ENCODE measurements at regions not wholly inside any gene's neighbourhood (a gene's known extent, or its start where the extent isn't known, plus 50 kb on each side); places are given as distances from the start of the nearest gene placed in this dataset.

DNA sequence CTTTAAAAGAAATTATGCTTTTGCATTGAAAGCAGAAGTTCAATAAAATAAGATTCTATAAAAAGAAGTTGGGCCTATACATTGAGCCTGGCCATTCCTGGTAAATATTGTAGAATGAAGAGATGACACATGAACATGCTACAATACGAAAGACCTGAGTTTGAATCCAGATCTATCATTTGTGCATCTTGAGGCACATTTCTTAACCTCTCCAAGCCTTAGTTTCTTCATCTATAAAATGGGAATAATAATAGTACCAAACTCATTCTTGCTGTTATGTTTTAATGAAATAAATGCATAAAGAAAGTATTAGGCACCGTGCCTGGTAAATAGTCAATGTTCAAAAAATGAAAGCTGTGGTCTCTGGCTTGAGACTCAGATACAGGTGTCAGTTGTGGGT is 76.9 kb upstream of the PHACTR2 start:
- Histone ChIP-seq H3F3A (ENCODE audit: insufficient read depth, low read depth) (no peaks in the 10 kb centered on the region), H3K9me2 (ENCODE audit: insufficient read depth) (no peaks in the 10 kb centered on the region; the same call in 1 of the 2 replicates), H4K20me1 (ENCODE audit: insufficient read depth) (no peaks in the 10 kb centered on the region), H3K4me1 (replicated peaks; ENCODE audit: insufficient read depth) (no peaks in the 10 kb centered on the region), H3K79me2 (ENCODE audit: low read depth) (no peaks in the 10 kb centered on the region), H3K4me2 (no peak overlapping the region), H3K36me3 (ENCODE audit: low read depth) (no peaks in the 10 kb centered on the region), H3K4me3 (no peak overlapping the region), H2AFZ (no peak overlapping the region), H3K9me3 (ENCODE audit: insufficient read depth, low read depth) (no peaks in the 10 kb centered on the region), H3K27me3 (ENCODE audit: insufficient read depth, low read depth) (no peaks in the 10 kb centered on the region), H3K27ac (no peak overlapping the region)
- no peak for DNase-seq
- intact Hi-C loops (cut with micrococcal nuclease; ENCODE audit: unreplicated experiment), result no loop called here
- TF ChIP-seq EZH2 (IDR thresholded peaks at IDR 0.05; ENCODE audit: low read depth), result no peak
- TF ChIP-seq, protein P1, sequence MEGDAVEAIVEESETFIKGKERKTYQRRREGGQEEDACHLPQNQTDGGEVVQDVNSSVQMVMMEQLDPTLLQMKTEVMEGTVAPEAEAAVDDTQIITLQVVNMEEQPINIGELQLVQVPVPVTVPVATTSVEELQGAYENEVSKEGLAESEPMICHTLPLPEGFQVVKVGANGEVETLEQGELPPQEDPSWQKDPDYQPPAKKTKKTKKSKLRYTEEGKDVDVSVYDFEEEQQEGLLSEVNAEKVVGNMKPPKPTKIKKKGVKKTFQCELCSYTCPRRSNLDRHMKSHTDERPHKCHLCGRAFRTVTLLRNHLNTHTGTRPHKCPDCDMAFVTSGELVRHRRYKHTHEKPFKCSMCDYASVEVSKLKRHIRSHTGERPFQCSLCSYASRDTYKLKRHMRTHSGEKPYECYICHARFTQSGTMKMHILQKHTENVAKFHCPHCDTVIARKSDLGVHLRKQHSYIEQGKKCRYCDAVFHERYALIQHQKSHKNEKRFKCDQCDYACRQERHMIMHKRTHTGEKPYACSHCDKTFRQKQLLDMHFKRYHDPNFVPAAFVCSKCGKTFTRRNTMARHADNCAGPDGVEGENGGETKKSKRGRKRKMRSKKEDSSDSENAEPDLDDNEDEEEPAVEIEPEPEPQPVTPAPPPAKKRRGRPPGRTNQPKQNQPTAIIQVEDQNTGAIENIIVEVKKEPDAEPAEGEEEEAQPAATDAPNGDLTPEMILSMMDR (conservative IDR thresholded peaks at IDR 0.05), result no peak
- POLR2A ChIA-PET (ENCODE audit: unreplicated experiment), result no interaction called here
- BruUV-seq (replicated peaks), result no TSS peak
- CTCF ChIA-PET, result interaction anchor here (0.5 kb wide), 1 partner anchor 16 kb away, joined by 4 read pairs; no protein-coding TSS in a partner anchor

- intact Hi-C loops (cut with micrococcal nuclease; ENCODE audit: unreplicated experiment), result no loop called here
- no peak overlapping the region for H3K27ac ChIP-seq
- no peaks in the 10 kb centered on the region for H3K4me1 ChIP-seq (replicated peaks; ENCODE audit: insufficient read depth)
Measured at GRCh38 chr6:143598466-143599080, 79.2 kb upstream of the PHACTR2 start.

DNA sequence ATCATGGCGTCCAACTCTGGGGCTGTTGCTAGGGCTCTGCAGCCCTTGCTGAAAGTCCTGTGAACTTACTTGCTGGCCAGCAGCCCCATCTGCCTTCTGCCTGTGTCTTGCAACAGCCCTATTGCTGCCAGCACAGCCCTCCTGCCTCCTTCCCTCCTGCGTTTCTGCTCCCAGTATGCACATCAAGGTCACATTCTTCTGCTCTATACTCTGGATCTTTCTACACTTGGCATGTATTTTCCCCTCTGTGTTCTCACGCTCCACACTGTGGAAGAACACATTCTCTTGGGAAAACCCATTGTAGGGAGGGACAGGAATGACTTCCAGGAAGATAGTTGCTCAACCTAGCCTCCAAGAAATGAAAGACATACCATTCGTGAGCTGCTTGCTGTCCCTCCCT is 80.9 kb upstream of the PHACTR2 start:
- Histone ChIP-seq H3K27ac (no peak overlapping the region), H3K9me3 (ENCODE audit: insufficient read depth, low read depth) (no peaks in the 10 kb centered on the region), H3F3A (ENCODE audit: insufficient read depth, low read depth) (no peaks in the 10 kb centered on the region), H2AFZ (no peak overlapping the region), H3K4me1 (replicated peaks; ENCODE audit: insufficient read depth) (no peaks in the 10 kb centered on the region), H4K20me1 (ENCODE audit: insufficient read depth) (no peaks in the 10 kb centered on the region), H3K9me2 (ENCODE audit: insufficient read depth) (no peaks in the 10 kb centered on the region; the same call in 1 of the 2 replicates), H3K36me3 (ENCODE audit: low read depth) (no peaks in the 10 kb centered on the region), H3K4me3 (no peak overlapping the region), H3K79me2 (ENCODE audit: low read depth) (no peaks in the 10 kb centered on the region), H3K4me2 (no peak overlapping the region), H3K27me3 (ENCODE audit: insufficient read depth, low read depth) (no peaks in the 10 kb centered on the region)
- CTCF ChIA-PET, result no interaction called here
- intact Hi-C loops (cut with micrococcal nuclease; ENCODE audit: unreplicated experiment), result no loop called here
- TF ChIP-seq, protein P1 (conservative IDR thresholded peaks at IDR 0.05), result no peak
- TF ChIP-seq EZH2 (IDR thresholded peaks at IDR 0.05; ENCODE audit: low read depth), result no peak
- no peak for DNase-seq
- BruUV-seq (replicated peaks), result no TSS peak
- POLR2A ChIA-PET (ENCODE audit: unreplicated experiment), result no interaction called here

More at GRCh38 chr6:143598466-143599080, 79.2 kb upstream of the PHACTR2 start:
- H3K9me2 ChIP-seq (ENCODE audit: insufficient read depth), result no peaks in the 10 kb centered on the region; the same call in 1 of the 2 replicates
- no peaks in the 10 kb centered on the region for H3K27me3 ChIP-seq (ENCODE audit: insufficient read depth, low read depth)
- no peak overlapping the region for H2AFZ ChIP-seq
- H4K20me1 ChIP-seq (ENCODE audit: insufficient read depth), result no peaks in the 10 kb centered on the region
- H3K36me3 ChIP-seq (ENCODE audit: low read depth), result no peaks in the 10 kb centered on the region
- H3K4me2 ChIP-seq, result no peak overlapping the region
- CTCF ChIA-PET, result no interaction called here
- no peak for TF ChIP-seq EZH2 (IDR thresholded peaks at IDR 0.05; ENCODE audit: low read depth)
- TF ChIP-seq, protein P1 (conservative IDR thresholded peaks at IDR 0.05), result no peak
- H3K4me3 ChIP-seq, result no peak overlapping the region
- BruUV-seq (replicated peaks), result no TSS peak
- no peak for DNase-seq
- no peaks in the 10 kb centered on the region for H3F3A ChIP-seq (ENCODE audit: insufficient read depth, low read depth)
- no peaks in the 10 kb centered on the region for H3K9me3 ChIP-seq (ENCODE audit: insufficient read depth, low read depth)
- no peaks in the 10 kb centered on the region for H3K79me2 ChIP-seq (ENCODE audit: low read depth)
- POLR2A ChIA-PET (ENCODE audit: unreplicated experiment), result no interaction called here
